HG03159 (cell line): ENCODE measurements at regions not wholly inside any gene's neighbourhood (a gene's known extent, or its start where the extent isn't known, plus 50 kb on each side); places are given as distances from the start of the nearest gene placed in this dataset.

Source experiments
- ATAC-seq: cut with Tn5 transposase; IDR thresholded peaks from one replicate; pipeline ENCODE4 v1.9.1; 2021; ENCODE audit warnings: mild to moderate bottlenecking, moderate library complexity; ENCODE audit not compliant: unreplicated experiment

DNA sequence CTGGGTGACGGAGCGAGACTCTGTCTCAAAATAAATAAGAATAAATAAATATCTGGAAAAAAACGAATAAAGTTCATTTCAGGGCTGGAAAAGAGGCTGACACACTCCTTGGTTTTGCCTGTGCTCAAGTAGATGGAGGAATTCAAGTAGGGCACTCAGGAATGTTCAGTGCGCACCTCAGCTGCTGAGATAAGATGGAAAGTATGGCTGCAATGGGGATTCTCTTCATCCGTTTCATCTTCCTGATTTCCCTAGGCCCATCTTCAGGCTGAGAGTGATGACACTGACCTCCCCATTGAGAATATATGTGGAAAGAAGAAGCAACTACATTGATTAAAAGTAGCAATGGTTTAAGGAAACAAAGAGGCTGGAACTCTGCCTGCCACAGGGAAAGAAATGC is 130.5 kb upstream of the ZNF644 start:
- no peak for ATAC-seq

DNA sequence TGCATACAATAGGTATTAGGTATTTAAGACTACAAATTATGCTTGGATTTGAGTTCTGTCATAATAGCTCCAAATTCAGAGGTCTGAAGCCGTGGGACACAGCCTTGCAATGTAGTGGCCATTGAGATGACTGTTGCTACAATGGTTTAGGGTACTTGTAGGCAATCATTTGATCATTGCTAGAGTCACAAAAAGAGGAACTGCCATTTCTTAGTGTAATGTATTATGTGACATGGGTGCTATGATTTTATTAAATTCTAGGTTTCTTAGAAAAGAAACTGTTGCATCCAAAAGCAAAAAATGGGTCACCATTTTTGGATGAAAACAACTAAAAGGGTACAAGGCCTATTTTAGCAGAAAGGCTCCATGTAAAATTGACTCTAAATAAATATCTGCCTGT is 129.9 kb upstream of the ZNF644 start:
- no peak for ATAC-seq

GRCh38 chr1:91148641-91149069 is 126.8 kb upstream of the ZNF644 start:
- ATAC-seq: no peak

DNA sequence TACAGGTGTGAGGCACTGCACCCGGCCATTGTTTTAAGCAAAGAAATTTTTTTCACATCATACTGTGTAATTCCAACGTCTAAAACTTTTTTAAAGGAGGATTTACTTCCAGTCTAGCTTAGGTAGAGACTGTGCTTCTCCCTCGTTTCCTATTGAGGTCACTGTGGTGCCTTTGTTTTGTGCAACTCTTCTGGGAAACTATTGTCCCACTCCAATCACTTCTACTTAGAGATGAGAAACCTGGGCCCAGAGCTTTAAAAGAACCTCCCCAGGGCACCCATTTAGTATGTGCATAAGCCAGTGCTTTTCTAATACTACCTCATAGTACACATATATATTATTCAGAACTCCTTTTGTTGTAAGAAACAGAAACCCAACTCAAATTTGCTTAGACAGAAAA is 120.0 kb upstream of the ZNF644 start:
- no peak for ATAC-seq

DNA sequence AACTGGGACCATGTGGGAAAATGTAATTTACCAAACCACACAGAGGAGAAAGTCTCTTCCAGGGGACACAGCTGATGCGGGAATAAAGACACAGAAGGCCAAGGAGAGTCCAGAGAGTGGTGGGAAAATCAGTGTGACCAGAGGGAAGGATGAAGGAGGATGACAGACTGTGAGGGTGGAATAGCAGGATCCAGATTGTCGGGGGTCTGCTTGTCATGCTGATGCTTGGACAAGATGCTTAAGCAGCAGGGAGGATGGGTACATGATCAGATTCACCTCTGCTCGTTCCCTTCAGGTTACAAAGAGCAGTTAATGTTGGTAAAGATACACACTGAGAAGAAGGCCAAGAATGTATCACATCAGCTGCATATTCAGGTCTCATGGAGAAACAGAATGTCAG is 117.1 kb upstream of the ZNF644 start:
- no peak for ATAC-seq

DNA sequence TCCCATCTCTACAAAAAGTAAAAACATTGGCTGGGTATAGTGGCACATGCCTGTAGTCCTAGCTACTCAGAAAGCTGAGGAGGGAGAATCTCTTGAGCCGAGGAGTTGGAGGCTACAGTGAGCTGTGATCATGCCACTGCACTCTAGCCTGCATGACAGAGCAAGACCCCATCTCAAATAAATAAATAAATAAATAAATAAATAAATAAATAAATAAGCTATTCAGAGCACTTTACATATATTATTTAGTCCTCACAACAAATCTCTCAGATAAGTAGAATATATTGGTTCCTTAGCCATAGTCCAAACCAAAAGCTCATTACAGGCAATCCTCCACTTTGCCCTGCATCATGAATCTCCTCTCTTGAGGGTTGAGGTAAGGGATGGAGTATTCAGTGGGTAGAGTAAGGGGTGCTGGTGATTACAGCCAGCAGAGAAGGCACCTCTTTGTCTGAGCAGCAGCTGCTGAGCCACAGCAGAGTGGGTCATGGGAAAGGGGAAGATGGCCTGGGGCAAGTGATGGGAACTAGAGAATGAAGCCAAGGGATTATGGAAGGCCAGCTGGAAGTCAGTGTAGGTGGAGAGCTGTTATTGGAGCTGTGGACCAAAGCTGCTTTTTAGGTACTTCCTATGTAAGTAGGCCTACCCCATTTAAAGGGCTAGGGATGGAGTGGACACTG is 115.5 kb upstream of the ZNF644 start:
- ATAC-seq: no peak

DNA sequence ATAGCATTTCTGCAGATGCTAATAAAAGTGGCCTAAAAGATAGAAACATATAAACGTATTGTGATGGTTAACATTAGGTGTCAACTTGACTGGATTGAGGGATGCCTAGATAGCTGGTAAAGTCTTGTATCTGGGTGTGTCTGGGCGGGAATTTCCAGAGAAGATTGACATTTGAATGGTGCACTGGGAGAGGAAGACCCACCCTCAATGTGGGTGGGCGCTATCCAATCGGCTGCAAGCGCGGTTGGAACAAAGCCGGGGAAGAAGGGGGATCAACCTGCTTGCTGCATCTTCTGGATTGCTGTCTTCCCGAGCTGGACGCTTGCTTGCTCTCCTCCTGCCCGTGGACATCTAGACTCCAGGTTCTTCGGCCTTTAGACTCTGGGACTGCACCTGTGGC is 114.0 kb upstream of the ZNF644 start:
- ATAC-seq: no peak

- ATAC-seq: no peak
Measured at GRCh38 chr1:91133248-91133647, 111.4 kb upstream of the ZNF644 start.

GRCh38 chr1:91130256-91130985 is 108.6 kb upstream of the ZNF644 start:
- ATAC-seq: no peak

DNA sequence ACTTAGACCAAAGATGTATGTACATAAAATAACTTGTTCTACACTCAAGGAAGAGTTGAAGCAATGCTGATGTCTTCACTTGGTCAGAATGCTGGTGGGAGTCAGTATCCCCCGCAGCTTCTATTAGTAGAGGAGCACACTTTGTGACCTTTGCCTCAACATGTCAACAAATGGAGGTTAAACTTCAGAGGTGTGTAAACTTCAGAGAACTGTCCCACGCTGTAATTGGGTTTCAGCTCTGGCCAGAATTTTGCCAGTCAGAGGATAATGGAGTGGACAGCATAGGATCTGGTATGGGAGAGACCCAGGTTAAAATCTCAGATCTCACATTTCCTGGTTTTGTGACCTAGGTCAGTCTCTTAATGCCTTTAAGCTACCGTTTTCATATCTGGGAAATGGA is 107.6 kb upstream of the ZNF644 start:
- ATAC-seq: no peak

DNA sequence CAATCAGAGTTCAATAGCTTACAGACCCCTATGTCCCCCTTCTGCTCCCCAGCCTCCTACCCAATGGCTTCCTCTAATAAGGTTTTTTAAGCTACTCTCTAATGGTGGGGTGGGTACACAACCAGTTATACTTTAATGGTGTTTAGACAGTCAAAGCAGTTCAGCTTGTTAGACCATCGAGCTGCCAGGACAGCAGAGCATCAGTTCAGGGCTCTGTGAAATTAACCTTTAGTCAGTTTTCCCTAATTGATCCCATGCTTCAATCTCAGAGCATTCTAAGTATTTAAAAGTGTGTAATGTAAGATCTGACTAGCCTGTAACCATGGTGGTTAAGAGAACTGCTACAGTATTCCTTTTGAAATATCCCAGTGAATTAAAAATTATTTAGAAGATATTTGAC is 107.2 kb upstream of the ZNF644 start:
- no peak for ATAC-seq

DNA sequence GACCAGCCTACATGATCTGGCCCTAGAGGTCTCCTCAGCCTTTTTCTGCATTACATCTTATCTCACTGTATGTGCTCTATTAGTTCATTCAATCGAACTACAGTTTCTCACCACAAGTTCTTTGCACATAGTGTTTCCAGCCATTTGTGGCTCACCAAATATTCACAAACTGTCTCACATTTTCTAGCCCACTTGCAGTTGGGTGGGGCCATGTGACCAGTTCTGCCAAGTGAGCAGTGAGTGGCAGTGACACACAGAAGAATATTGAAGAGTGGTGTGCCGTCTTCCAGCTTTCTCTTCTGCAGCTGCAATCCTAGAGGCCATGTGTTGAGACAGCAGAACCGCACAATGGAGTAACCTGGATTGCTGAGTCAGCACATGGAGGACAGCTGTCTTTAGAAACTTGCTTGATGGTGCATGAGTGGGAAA is 103.2 kb upstream of the ZNF644 start:
- no peak for ATAC-seq

DNA sequence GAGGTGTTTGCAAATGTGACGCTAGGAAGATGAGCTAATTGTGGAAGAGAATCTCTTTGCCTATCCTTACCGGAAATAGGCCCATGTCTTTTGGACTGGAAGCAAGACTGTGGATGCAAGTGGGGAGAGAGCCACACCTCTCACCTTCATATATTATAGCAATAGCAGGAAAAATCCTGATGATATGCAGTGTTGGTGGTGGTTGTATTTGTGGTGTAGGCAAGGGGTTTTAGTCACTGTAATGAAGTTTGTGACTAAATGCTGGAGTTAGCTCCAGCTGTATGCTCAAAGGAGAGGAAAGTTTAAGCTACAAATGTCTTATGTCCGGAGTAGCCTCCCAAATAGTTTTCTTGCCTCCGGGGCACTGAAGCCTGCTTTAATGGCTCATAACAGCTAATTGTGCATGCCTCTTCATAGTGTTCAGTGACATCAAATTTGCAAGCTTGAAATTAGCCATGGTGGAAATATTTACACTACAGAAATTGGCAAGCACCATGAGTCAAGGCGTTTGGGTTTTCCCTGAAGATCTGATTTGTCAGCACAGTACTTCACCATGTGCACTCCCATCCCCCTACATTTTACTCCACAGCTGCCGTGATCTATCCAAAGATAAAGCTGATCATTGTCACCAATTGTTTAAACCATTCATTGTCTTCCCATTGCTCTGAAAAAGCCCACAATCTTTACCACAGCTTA is 102.6 kb upstream of the ZNF644 start:
- ATAC-seq: no peak

DNA sequence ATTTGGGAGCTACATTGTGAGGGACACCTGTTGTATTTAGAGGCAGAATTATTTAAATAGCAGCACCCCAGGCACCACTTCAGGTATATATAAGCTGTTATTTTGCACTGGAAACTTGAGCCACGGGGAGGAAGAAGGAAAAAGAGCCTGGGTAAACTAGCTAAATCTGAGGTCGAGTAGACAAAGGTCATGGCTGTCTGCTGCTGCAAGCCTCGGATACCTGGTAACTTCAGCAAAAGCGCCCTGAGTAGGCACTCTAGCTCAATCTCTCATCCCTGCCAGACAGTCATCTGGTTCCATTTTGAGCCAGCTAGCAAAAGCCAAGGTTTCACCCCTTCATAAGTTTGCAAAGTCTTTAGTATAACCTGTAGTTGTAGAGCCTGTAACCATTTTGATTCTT is 101.9 kb upstream of the ZNF644 start:
- ATAC-seq: no peak

- no peak for ATAC-seq
Measured at GRCh38 chr1:91123319-91123718, 101.5 kb upstream of the ZNF644 start.

- no peak for ATAC-seq
Measured at GRCh38 chr1:91122106-91122717, 100.4 kb upstream of the ZNF644 start.

GRCh38 chr1:91121366-91121765 is 99.5 kb upstream of the ZNF644 start:
- no peak for ATAC-seq

- ATAC-seq: no peak
Measured at GRCh38 chr1:91120936-91121335, 99.1 kb upstream of the ZNF644 start.

DNA sequence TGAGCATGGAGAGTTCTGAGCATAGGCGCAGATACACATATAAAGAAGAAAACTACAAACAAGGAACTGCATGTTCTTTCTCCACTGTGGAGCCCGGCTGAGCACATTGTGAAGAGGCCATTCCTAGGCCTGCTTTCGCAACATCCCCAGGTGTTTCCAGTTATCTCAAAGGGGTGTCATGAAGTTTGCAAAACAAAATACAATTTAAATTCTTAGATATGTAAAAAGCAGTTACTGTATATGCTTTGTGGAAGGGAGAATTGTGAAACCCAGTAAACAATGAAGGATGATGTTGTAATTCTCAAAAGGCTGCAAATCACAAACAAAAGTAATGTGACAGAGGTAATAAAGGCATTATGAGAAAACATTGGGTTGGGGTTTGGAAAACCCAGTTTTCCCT is 98.6 kb upstream of the ZNF644 start:
- no peak for ATAC-seq

DNA sequence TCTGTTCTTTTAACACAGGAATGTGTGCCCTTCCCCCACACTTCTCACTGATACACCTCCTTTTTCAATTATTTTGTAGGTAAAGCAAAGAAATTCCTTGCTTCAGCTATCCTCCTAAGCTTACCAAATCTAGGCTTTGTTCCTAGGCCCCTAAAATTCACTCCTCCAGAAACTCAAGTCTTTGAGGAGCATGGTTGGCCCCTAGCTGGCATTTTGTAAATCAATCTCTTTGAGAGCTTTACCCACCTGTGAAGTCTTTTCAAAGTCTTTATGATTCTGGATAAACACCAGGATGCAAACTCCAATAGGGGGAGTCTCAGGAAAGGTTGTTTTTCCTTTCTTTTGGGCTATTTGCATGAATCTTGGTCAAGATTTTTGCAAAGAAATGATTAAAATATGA is 82.9 kb upstream of the ZNF644 start:
- no peak for ATAC-seq

- ATAC-seq: no peak
Measured at GRCh38 chr1:91101328-91101727, 79.5 kb upstream of the ZNF644 start.
